GM12878 (cell line): ENCODE measurements at regions not wholly inside any gene's neighbourhood (a gene's known extent, or its start where the extent isn't known, plus 50 kb on each side); places are given as distances from the start of the nearest gene placed in this dataset.
A peak's percentile ranks its signal among the peaks of the same experiment; 100 is the strongest.

ENCODE experiments used
- ATAC-seq: fragments of 200-7000 bp; cut with Tn5 transposase; 3 replicates; pipeline ENCODE4 v1.9.1; 2020; ENCODE audit warnings: mild to moderate bottlenecking, moderate library complexity
- BruUV-seq: library from RNA; stranded (reverse); fragments of 400-500 nt; replicated peaks from 2 replicates; lab custom pipeline; 2021; lab: Mats Ljungman, UMichigan
- CTCF ChIA-PET: fragments of 300-600 bp; sonication (Branson Sonifier 250); formaldehyde crosslinking; extraction: SDS; loops from one replicate; lab custom pipeline; 2021; ENCODE audit warnings: inconsistent platforms; lab: Yijun Ruan, JAX
- POLR2A ChIA-PET: fragments of 350-600 bp; formaldehyde crosslinking; extraction: SDS; loops from one replicate; lab custom pipeline; 2021; ENCODE audit warnings: inconsistent platforms; lab: Charles Lee
- RAD21 ChIA-PET: fragments of 300-600 bp; sonication (Branson Sonifier 250); formaldehyde crosslinking; loops from one replicate; lab custom pipeline; 2023; ENCODE audit warnings: antibody characterized with exemption; ENCODE audit not compliant: unreplicated experiment; lab: Charles Lee
- SMC1A ChIA-PET: fragments of 300-600 bp; sonication (Branson Sonifier 250); formaldehyde crosslinking; loops from one replicate; lab custom pipeline; 2023; ENCODE audit not compliant: unreplicated experiment, uncharacterized antibody; lab: Charles Lee
- DNase-seq: peaks from one replicate; pipeline ENCODE4 v3.0.0-alpha.2; 2011; ENCODE audit warnings: low read depth, low spot score
- FAIRE-seq: peaks from 3 replicates; lab custom pipeline; 2011; peaks lifted over from hg19 to GRCh38; lab: Jason Lieb, UNC
- H2AFZ ChIP-seq: 2 replicates; pipeline ENCODE4 v1.6.0; 2011; ENCODE audit warnings: low read depth, low read length, control low read depth; ENCODE audit not compliant: control insufficient read depth
- H3K27ac ChIP-seq: 2 replicates; pipeline ENCODE4 v1.5.1; 2011; ENCODE audit warnings: control low read depth; ENCODE audit not compliant: control insufficient read depth, insufficient read depth
- H3K27me3 ChIP-seq, 2 experiments: replicated peaks in 1 of 2; 2 replicates each; pipeline versions ENCODE4 v1.6.0 to v1.6.1; 2011; ENCODE audit warnings: low read length in 1 of 2; ENCODE audit not compliant: control insufficient read depth in 2 of 2, insufficient read depth in 2 of 2
- H3K36me3 ChIP-seq, 2 experiments: 2 replicates each; pipeline ENCODE4 v1.5.1; 2011; ENCODE audit warnings: low read length in 1 of 2; ENCODE audit not compliant: control insufficient read depth in 2 of 2, insufficient read depth in 2 of 2
- H3K4me1 ChIP-seq: 2 replicates; pipeline ENCODE4 v1.6.1; 2011; ENCODE audit warnings: mild to moderate bottlenecking, low read length, moderate library complexity, mixed read lengths; ENCODE audit not compliant: control insufficient read depth, insufficient read depth
- H3K4me2 ChIP-seq: 2 replicates; pipeline ENCODE4 v1.6.0; 2011; ENCODE audit warnings: control low read depth; ENCODE audit not compliant: control insufficient read depth, insufficient read depth
- H3K4me3 ChIP-seq: fragments of 200-600 bp; sonication (generic); 2 replicates; pipeline ENCODE4 v1.5.1; 2016
- H3K79me2 ChIP-seq: 2 replicates; pipeline ENCODE4 v1.6.0; 2011; ENCODE audit warnings: low read length; ENCODE audit not compliant: control insufficient read depth, insufficient read depth
- H3K9ac ChIP-seq: 2 replicates; pipeline ENCODE4 v1.8.0; 2011; ENCODE audit warnings: low read length, control low read depth, mixed read lengths; ENCODE audit not compliant: control insufficient read depth, insufficient read depth
- H3K9me3 ChIP-seq: replicated peaks from 3 replicates; pipeline ENCODE4 v1.5.1; 2011; ENCODE audit warnings: mild to moderate bottlenecking, low read length; ENCODE audit not compliant: control insufficient read depth, insufficient read depth
- H4K20me1 ChIP-seq: 2 replicates; pipeline ENCODE4 v1.6.0; 2011; ENCODE audit not compliant: control insufficient read depth, insufficient read depth
- BHLHE40 ChIP-seq, 2 experiments: fragments of 450-650 bp in 1 of 2; IDR thresholded peaks; 2 replicates each; pipeline ENCODE4 v1.6.1; 2011 to 2017; ENCODE audit warnings: low read depth in 2 of 2, borderline replicate concordance in 1 of 2, improper control_type of control experiment in 1 of 2, low read length in 1 of 2, mild to moderate bottlenecking in 1 of 2
- CBX5 ChIP-seq: sonication (generic); IDR thresholded peaks from 2 replicates; pipeline ENCODE4 v1.6.1; 2016; ENCODE audit warnings: low read depth, moderate library complexity, mild to moderate bottlenecking, inconsistent platforms
- CHD2 ChIP-seq: IDR thresholded peaks from 2 replicates; pipeline ENCODE4 v1.6.1; 2011; ENCODE audit warnings: low read depth, low read length, improper control_type of control experiment, borderline replicate concordance
- HDAC2 ChIP-seq: fragments of 200-600 bp; sonication (generic); IDR thresholded peaks from 2 replicates; pipeline ENCODE4 v1.6.1; 2017
- IKZF2 ChIP-seq, 2 experiments: fragments of 450-650 bp; IDR thresholded peaks; 2 replicates each; pipeline ENCODE4 v1.6.1; 2017; ENCODE audit warnings: mild to moderate bottlenecking in 2 of 2, moderate library complexity in 2 of 2
- KLF5 ChIP-seq: fragments of 450-650 bp; IDR thresholded peaks from 2 replicates; pipeline ENCODE4 v1.6.1; 2014; ENCODE audit warnings: mild to moderate bottlenecking; ENCODE audit not compliant: partially characterized antibody
- MEF2A ChIP-seq: IDR thresholded peaks from 2 replicates; pipeline ENCODE4 v1.6.1; 2011; ENCODE audit warnings: low read depth, mild to moderate bottlenecking, low read length, moderate library complexity; ENCODE audit not compliant: insufficient read depth
- NR2C2 ChIP-seq: IDR thresholded peaks from 2 replicates; pipeline ENCODE4 v1.6.1; 2011; ENCODE audit warnings: borderline replicate concordance, low read depth; ENCODE audit not compliant: control insufficient read depth, insufficient read length
- RAD51 ChIP-seq: fragments of 450-650 bp; IDR thresholded peaks from 2 replicates; pipeline ENCODE4 v1.6.1; 2016; ENCODE audit warnings: moderate library complexity, mild to moderate bottlenecking, inconsistent platforms
- RBBP5 ChIP-seq: fragments of 200-600 bp; sonication (generic); conservative IDR thresholded peaks from 2 replicates; pipeline ENCODE4 v1.6.1; 2016
- RUNX3 ChIP-seq: IDR thresholded peaks from 2 replicates; pipeline ENCODE4 v1.6.1; 2012; ENCODE audit warnings: low read length, inconsistent platforms
- SMC3 ChIP-seq: IDR thresholded peaks from 2 replicates; pipeline ENCODE4 v1.6.1; 2011; ENCODE audit warnings: low read length, improper control_type of control experiment, borderline replicate concordance
- SPI1 ChIP-seq: IDR thresholded peaks from 2 replicates; pipeline ENCODE4 v1.6.1; 2011; ENCODE audit warnings: low read depth, mild to moderate bottlenecking, low read length, moderate library complexity, borderline replicate concordance; ENCODE audit not compliant: insufficient read depth
- ZNF207 ChIP-seq: fragments of 450-650 bp; IDR thresholded peaks from 2 replicates; pipeline ENCODE4 v1.6.1; 2014; ENCODE audit warnings: antibody characterized with exemption, mild to moderate bottlenecking, borderline replicate concordance
- WGBS: methylation state at CpG from one replicate; pipeline ENCODE4 v1.1.6; 2016; ENCODE audit warnings: low lambda C conversion rate; ENCODE audit not compliant: insufficient replicate concordance, insufficient coverage; ENCODE audit errors: missing lambda C conversion rate; 5-methylcytosine and 5-hydroxymethylcytosine counted together
- in situ Hi-C: fragments of 300-500 bp; cut with MboI; formaldehyde crosslinking; loops from 9 replicates; pipeline ENCODE4 v1.14.3; 2018; ENCODE audit warnings: mixed read lengths
- intact Hi-C: fragments of 100-400 bp; cut with micrococcal nuclease; formaldehyde crosslinking; loops from one replicate; pipeline ENCODE4 v1.14.2; 2022; ENCODE audit not compliant: unreplicated experiment
- TF ChIP-seq, protein P1 (sequence below): fragments of 450-650 bp; IDR thresholded peaks from 2 replicates; pipeline ENCODE4 v1.6.1; 2017; ENCODE audit warnings: mild to moderate bottlenecking, moderate library complexity
- TF ChIP-seq, protein P2 (sequence below): fragments of 450-650 bp; IDR thresholded peaks from 2 replicates; pipeline ENCODE4 v1.6.1; 2016; ENCODE audit warnings: mild to moderate bottlenecking
- TF ChIP-seq, protein P3 (sequence below): fragments of 450-650 bp; IDR thresholded peaks from 2 replicates; pipeline ENCODE4 v1.6.1; 2017; ENCODE audit warnings: borderline replicate concordance

DNA sequence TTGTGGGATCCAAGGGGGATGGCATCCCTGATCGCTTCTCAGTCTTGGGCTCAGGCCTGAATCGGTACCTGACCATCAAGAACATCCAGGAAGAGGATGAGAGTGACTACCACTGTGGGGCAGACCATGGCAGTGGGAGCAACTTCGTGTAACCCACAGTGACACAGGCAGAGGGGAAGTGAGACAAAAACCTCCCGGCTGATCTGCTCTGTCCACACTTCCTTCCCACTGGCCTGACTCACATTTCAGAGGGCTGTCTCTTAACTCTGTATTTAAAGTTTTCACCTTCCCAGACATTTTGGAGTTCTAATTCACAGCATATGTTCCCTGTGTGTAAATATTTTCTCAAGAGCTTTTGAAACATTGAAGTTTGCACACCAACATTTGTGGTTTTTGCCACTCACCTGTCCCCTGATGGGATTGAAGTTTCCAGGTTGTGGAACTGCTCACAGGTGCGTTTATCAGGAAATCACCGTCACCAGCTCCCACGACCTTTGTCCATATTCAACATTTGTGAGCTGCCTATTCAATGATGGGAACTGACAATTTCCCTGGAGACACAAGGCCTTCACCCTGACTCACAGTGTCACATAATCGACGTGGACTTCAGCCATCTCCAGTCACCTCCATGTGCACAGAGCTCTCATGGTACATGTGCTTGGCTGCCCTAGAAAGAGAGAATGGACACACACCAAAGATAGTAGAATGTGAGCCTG, 99.2 kb downstream of the VPREB1 start:
- no TSS peak for BruUV-seq
- no peak overlapping the region; the same call in 1 of the 2 replicates for H2AFZ ChIP-seq
- intact Hi-C loops = loop anchor here (10.0 kb wide), 1 partner anchor 139 kb away; no protein-coding TSS in a partner anchor
- ATAC-seq (peak; percentile 82), DNase-seq (no peak), FAIRE-seq (no peak)
- no peaks in the 10 kb centered on the region for H4K20me1 ChIP-seq
- H3K27me3 ChIP-seq = no peaks in the 10 kb centered on the region
- H3K36me3 ChIP-seq = no peaks in the 10 kb centered on the region
- no peaks in the 10 kb centered on the region for H3K79me2 ChIP-seq
- in situ Hi-C loops = loop anchor here (5.0 kb wide), 1 partner anchor 599 kb away; no protein-coding TSS in a partner anchor
- H3K27ac ChIP-seq = no peak overlapping the region
- CTCF ChIA-PET = interaction anchor here (0.7 to 2.1 kb wide), 11 partner anchors 10 to 242 kb away, joined by 3 to 13 read pairs (median 5); no protein-coding TSS in a partner anchor
- H3K4me3 ChIP-seq = no peak overlapping the region
- POLR2A ChIA-PET = interaction anchor here (0.5 kb wide), 1 partner anchor 34 kb away, joined by 6 read pairs; no protein-coding TSS in a partner anchor
- no peak overlapping the region for H3K9ac ChIP-seq
- SMC1A ChIA-PET = interaction anchor here (0.8 to 1.3 kb wide), 2 partner anchors 12 to 314 kb away, joined by 3 read pairs; no protein-coding TSS in a partner anchor
- no peaks in the 10 kb centered on the region for H3K9me3 ChIP-seq
- H3K4me2 ChIP-seq = no peak overlapping the region
- WGBS = 31% methylated on average over 9 of the region's 9 CpGs
- RAD21 ChIA-PET = interaction anchor here (1.5 kb wide), 1 partner anchor 88 kb away, joined by 4 read pairs; no protein-coding TSS in a partner anchor
- peaks cover 9% of the 10 kb centered on the region; the same call in 1 of the 2 replicates for H3K4me1 ChIP-seq
- TF ChIP-seq, protein P1, sequence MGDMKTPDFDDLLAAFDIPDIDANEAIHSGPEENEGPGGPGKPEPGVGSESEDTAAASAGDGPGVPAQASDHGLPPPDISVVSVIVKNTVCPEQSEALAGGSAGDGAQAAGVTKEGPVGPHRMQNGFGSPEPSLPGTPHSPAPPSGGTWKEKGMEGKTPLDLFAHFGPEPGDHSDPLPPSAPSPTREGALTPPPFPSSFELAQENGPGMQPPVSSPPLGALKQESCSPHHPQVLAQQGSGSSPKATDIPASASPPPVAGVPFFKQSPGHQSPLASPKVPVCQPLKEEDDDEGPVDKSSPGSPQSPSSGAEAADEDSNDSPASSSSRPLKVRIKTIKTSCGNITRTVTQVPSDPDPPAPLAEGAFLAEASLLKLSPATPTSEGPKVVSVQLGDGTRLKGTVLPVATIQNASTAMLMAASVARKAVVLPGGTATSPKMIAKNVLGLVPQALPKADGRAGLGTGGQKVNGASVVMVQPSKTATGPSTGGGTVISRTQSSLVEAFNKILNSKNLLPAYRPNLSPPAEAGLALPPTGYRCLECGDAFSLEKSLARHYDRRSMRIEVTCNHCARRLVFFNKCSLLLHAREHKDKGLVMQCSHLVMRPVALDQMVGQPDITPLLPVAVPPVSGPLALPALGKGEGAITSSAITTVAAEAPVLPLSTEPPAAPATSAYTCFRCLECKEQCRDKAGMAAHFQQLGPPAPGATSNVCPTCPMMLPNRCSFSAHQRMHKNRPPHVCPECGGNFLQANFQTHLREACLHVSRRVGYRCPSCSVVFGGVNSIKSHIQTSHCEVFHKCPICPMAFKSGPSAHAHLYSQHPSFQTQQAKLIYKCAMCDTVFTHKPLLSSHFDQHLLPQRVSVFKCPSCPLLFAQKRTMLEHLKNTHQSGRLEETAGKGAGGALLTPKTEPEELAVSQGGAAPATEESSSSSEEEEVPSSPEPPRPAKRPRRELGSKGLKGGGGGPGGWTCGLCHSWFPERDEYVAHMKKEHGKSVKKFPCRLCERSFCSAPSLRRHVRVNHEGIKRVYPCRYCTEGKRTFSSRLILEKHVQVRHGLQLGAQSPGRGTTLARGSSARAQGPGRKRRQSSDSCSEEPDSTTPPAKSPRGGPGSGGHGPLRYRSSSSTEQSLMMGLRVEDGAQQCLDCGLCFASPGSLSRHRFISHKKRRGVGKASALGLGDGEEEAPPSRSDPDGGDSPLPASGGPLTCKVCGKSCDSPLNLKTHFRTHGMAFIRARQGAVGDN = no peak
- TF ChIP-seq RBBP5 = no peak
- no peak for TF ChIP-seq NR2C2
- no peak for TF ChIP-seq ZNF207
- TF ChIP-seq KLF5 = no peak
- TF ChIP-seq HDAC2 = no peak
- peak; percentile 85 for TF ChIP-seq SPI1
- TF ChIP-seq MEF2A = no peak
- 0 out of 2 replicates have a peak, but pooled peaks have one; percentile 11 for TF ChIP-seq RUNX3
- no peak for TF ChIP-seq BHLHE40 (IDR thresholded peaks at IDR 0.05; ENCODE audit: borderline replicate concordance in 1 of 2, low read depth in 2 of 2, low read length in 1 of 2)
- TF ChIP-seq RAD51 = no peak
- TF ChIP-seq SMC3 = no peak
- TF ChIP-seq IKZF2 (IDR thresholded peaks at IDR 0.05) = 0 out of 4 replicates have a peak, but pooled peaks of 1 of the 2 experiments have one; percentile 25
- no peak for TF ChIP-seq CBX5
- TF ChIP-seq, protein P2, sequence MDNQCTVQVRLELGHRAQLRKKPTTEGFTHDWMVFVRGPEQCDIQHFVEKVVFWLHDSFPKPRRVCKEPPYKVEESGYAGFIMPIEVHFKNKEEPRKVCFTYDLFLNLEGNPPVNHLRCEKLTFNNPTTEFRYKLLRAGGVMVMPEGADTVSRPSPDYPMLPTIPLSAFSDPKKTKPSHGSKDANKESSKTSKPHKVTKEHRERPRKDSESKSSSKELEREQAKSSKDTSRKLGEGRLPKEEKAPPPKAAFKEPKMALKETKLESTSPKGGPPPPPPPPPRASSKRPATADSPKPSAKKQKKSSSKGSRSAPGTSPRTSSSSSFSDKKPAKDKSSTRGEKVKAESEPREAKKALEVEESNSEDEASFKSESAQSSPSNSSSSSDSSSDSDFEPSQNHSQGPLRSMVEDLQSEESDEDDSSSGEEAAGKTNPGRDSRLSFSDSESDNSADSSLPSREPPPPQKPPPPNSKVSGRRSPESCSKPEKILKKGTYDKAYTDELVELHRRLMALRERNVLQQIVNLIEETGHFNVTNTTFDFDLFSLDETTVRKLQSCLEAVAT = no peak
- TF ChIP-seq, protein P3, sequence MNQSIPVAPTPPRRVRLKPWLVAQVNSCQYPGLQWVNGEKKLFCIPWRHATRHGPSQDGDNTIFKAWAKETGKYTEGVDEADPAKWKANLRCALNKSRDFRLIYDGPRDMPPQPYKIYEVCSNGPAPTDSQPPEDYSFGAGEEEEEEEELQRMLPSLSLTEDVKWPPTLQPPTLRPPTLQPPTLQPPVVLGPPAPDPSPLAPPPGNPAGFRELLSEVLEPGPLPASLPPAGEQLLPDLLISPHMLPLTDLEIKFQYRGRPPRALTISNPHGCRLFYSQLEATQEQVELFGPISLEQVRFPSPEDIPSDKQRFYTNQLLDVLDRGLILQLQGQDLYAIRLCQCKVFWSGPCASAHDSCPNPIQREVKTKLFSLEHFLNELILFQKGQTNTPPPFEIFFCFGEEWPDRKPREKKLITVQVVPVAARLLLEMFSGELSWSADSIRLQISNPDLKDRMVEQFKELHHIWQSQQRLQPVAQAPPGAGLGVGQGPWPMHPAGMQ = no peak
- TF ChIP-seq CHD2 = no peak
